Caki2 (cell line): ENCODE measurements at regions not wholly inside any gene's neighbourhood (a gene's known extent, or its start where the extent isn't known, plus 50 kb on each side); places are given as distances from the start of the nearest gene placed in this dataset.

Experiments
- DNase-seq: peaks from one replicate; pipeline ENCODE4 v3.0.0-alpha.2; 2015; ENCODE audit warnings: low read depth
- in situ Hi-C: cut with HindIII; loops from 2 replicates; pipeline ENCODE4 v1.10.0; 2016; ENCODE audit warnings: low sequenced_read_pairs, low pct_unique_long_range_greater_than_20kb, mixed read lengths

GRCh38 chr13:111556496-111556895, 236.1 kb downstream of the TEX29 start:
- in situ Hi-C loops = no loop called here
- DNase-seq = no peak

- in situ Hi-C loops = no loop called here
Measured at GRCh38 chr13:111557921-111558699, 237.7 kb downstream of the TEX29 start.

GRCh38 chr13:111558700-111559088, 238.3 kb downstream of the TEX29 start:
- no peak for DNase-seq

More at GRCh38 chr13:111557921-111558699, 237.7 kb downstream of the TEX29 start:
- no peak for DNase-seq

GRCh38 chr13:111559612-111560403, 239.4 kb downstream of the TEX29 start:
- no peak for DNase-seq
- in situ Hi-C loops = no loop called here

More at GRCh38 chr13:111558700-111559088, 238.3 kb downstream of the TEX29 start:
- in situ Hi-C loops = no loop called here

- in situ Hi-C loops = no loop called here
Measured at GRCh38 chr13:111561091-111561781, 240.8 kb downstream of the TEX29 start.

GRCh38 chr13:111562716-111563115, 242.3 kb downstream of the TEX29 start:
- DNase-seq = no peak
- in situ Hi-C loops = no loop called here

More at GRCh38 chr13:111561091-111561781, 240.8 kb downstream of the TEX29 start:
- no peak for DNase-seq

- in situ Hi-C loops = no loop called here
- no peak for DNase-seq
Measured at GRCh38 chr13:111564606-111565005, 244.2 kb downstream of the TEX29 start.

GRCh38 chr13:111565400-111565799, 245.0 kb downstream of the TEX29 start:
- in situ Hi-C loops = no loop called here
- DNase-seq = no peak

GRCh38 chr13:111566567-111566966, 246.1 kb downstream of the TEX29 start:
- in situ Hi-C loops = no loop called here
- DNase-seq = no peak

- in situ Hi-C loops = no loop called here
- no peak for DNase-seq
Measured at GRCh38 chr13:111567637-111568036, 247.2 kb downstream of the TEX29 start.

GRCh38 chr13:111568290-111568689, 247.8 kb downstream of the TEX29 start:
- in situ Hi-C loops = no loop called here
- no peak for DNase-seq

- DNase-seq = no peak
- in situ Hi-C loops = no loop called here
Measured at GRCh38 chr13:111570911-111571310, 250.5 kb downstream of the TEX29 start.

- in situ Hi-C loops = no loop called here
- DNase-seq = no peak
Measured at GRCh38 chr13:111572956-111573761, 252.7 kb downstream of the TEX29 start.

GRCh38 chr13:111573801-111574200, 253.4 kb downstream of the TEX29 start:
- DNase-seq = no peak
- in situ Hi-C loops = no loop called here

GRCh38 chr13:111575276-111575675, 254.8 kb downstream of the TEX29 start:
- no peak for DNase-seq
- in situ Hi-C loops = no loop called here

GRCh38 chr13:111575719-111576118, 255.3 kb downstream of the TEX29 start:
- DNase-seq = no peak
- in situ Hi-C loops = no loop called here

- DNase-seq = no peak
- in situ Hi-C loops = no loop called here
Measured at GRCh38 chr13:111577208-111577828, 256.9 kb downstream of the TEX29 start.
